NCI-H1436 (cell line): ENCODE measurements at regions not wholly inside any gene's neighbourhood (a gene's known extent, or its start where the extent isn't known, plus 50 kb on each side); places are given as distances from the start of the nearest gene placed in this dataset.
"Not testable (repeated sequence)": the region's sequence is repeated elsewhere in the genome, so short reads cannot be mapped to it uniquely, and the experiment has no call there.

Experiments used
- DNase-seq: peaks from one replicate; lab custom pipeline; 2025; lab: John Stamatoyannopoulos, UW

- no peak for DNase-seq
Observed at GRCh38 chr3:106820726-106821362, 556.4 kb upstream of the CCDC54 start.

GRCh38 chr3:106821801-106822200, 555.4 kb upstream of the CCDC54 start:
- DNase-seq: no peak

- no peak for DNase-seq
Observed at GRCh38 chr3:106822204-106822603, 555.0 kb upstream of the CCDC54 start.

DNA sequence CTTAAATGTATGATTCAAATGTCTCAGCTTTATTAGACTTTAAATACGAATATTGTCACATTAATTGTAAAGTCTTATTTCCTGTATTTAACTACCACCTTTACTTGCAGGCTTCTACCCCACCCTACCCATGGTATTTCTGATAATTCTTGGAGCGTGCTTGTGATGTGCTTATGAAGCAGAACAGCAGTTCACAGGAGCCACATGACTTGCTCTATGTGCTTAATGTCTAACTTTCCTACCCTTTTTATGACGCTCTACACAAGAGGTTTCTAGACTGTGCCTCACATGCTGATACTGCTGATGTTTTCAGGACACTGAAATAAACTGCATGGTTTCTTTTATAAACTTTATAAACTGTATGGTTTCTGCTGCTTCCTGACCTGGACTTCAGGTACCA, 553.5 kb upstream of the CCDC54 start:
- DNase-seq: no peak

DNA sequence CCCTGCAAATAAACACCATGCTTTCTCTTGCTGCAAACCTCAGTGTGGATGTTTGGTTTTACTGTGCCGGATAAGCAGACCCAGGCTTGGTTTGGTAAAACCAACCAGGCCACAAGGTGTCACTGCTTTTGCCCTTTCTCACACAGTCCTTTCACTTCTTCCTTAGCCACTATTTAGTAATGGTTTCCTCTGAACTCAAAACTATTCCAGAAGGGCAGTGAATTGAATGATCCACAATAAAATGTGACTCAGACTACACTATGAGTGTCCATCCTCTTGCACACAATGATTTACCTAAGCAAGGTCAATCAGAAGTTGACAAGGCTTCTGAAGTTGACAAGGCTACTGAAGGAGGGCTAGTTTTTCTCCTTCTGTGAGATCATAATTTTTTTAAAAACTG, 552.4 kb upstream of the CCDC54 start:
- DNase-seq: no peak

DNA sequence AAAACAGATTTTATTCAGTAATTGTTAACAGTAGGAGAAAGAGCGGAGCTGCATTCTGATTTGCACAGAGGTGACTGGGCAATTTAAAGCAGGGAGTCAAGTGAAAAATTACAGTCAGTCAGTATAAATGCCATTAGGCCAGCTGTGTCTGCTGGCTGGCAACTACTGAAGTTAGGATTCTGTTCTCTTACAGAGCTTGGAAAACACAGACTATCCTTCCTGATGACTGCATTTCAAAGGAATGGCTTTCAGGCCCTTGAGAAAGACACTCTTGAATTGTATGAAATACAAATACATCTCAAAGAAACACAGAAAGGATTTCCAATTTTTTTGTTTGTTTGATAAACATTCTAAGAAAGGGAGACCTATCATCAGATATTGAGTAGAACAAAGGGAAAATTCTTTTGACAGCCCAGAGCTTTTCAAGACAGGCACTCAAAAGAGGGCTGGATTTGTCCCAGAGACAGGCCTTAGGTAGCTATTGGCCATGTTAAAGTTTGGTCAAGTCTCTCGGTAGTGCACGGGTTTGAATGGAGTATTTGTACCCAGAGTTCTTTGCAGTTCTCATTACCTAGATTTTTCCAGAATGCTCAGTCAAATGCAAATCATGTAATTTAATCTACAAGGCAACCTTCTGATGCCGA, 551.2 kb upstream of the CCDC54 start:
- no peak for DNase-seq

DNA sequence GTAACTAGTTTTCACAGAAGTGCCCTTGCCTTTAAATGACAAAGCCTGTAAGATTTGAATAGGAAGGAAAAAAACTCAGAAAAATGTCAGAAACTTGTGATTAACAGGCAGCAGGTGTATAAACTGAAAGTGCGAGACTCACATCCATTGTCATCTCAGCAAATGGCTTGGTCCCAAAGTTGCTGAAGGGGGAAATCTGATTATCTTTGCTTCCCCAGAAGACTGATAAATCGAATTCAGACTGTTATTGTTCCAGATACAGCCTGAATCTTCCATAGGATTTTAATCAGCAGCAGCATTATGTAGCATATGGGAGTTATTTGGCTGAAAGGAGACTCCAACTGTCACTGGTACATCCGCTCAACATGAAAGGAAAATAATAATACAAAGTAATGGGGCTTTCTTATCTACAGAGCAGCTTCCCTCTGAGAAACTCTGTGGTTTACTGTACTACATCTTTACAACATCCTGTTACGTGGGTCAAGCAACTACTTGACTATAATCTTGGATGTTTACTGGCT, 550.4 kb upstream of the CCDC54 start:
- no peak for DNase-seq

- DNase-seq: no peak
Observed at GRCh38 chr3:106827515-106828213, 549.6 kb upstream of the CCDC54 start.

GRCh38 chr3:106829206-106829605, 548.0 kb upstream of the CCDC54 start:
- no peak for DNase-seq

DNA sequence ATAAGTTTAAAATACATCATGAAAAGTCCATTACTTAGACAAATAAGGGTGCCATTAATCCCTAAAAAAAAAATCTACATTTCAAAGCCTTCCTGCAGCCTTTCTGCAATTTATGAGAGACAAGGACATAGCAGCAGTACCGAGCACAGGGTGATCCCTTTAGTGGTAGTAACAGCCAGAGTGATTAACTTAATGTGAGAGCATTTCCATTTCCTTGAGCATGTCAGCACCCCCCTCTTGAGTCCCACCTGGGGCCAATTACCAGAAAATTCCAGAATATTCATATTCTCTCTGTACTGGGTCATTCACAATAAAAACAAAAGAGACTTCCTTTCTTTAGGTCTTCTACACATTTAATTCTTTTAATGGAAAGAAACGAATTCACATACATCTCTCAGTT, 546.9 kb upstream of the CCDC54 start:
- no peak for DNase-seq

- no peak for DNase-seq
Observed at GRCh38 chr3:106836906-106837305, 540.3 kb upstream of the CCDC54 start.

GRCh38 chr3:106837616-106838015, 539.6 kb upstream of the CCDC54 start:
- no peak for DNase-seq

DNA sequence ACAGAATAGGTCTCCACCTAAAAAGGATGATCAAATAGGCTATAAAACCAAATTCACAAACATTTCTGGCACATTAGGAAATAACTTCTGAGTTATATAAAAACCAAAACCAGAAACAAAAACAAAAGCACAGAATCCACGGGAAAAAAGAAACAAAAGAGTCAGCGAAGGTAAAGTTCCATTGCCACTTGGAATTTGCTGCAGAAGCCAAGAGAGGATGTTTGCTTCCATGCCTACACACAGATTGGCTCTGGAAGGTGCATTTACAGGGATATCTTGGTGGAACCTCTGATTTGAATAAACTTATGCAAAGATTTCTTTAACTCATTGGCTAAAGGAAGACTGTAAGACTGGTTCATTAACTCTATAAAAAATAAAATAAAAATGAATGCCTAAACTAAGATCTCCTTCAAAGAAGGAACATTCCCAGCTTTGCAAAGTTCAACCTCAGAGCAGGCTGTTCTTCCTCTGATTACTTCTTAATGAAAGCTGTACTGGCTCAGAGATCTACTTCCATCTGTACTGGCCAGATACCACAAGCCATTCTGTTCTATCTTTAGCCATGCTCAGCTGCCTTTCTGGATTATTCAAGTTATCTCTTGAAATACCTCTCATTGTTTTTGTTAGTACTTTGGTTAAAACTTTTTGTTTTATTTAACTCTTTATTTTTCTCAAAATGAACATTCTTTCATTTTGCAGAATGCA, 537.5 kb upstream of the CCDC54 start:
- no peak for DNase-seq

DNA sequence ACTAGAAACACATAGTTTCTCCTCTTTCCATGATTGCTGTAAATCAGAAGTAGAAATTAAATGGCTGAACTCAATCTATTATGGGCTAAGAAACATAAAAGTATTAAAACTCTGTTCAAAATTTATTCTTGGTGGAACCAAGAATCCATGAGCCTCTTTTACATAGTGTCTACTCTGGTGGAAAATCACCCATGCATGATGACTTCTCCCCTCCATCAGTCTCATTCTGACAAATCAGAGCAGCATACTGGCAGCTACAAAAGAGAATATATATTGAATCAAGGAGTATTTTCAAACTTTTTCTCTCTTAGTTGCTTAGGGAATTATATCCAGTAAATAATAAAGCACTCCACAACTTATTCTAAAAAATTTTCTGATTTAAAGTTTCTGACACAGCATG, 536.9 kb upstream of the CCDC54 start:
- DNase-seq: no peak

DNA sequence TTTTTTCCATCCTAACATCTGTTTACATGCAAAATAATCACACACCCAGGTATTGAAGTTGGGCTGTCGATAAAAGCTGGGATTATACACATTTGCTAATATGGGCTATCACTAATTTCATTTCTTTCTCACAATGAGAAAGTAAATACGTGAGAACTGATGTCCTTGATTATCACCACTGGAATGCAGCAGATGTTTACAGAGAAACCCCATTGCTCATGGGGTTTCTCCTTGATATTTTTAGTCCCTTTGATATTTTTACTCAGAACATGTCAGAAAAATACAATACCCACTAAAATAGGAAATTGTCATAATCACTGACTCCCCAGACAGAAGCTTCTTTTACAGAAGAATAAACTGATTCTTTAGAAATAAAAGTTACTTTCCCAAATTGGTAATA, 535.1 kb upstream of the CCDC54 start:
- no peak for DNase-seq

GRCh38 chr3:106844638-106845037, 532.6 kb upstream of the CCDC54 start:
- no peak for DNase-seq

DNA sequence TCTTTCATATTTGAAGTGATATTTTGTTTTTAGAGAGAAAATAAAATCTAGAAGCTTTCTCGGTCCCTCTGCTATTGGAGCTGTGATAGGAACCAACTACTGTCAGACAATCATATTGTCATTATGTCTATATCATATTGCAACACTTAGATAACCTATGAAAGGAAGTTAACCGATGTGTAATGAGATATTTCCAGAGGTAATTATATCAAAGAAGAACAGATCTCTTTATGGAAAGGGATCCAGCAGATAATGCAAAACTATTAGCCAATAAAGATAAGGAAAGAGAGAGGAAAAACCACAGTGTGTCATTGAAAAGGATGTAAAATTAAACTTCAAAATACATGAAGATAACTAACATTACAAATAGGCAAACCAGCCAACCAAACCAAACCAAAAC, 529.1 kb upstream of the CCDC54 start:
- DNase-seq: no peak

DNA sequence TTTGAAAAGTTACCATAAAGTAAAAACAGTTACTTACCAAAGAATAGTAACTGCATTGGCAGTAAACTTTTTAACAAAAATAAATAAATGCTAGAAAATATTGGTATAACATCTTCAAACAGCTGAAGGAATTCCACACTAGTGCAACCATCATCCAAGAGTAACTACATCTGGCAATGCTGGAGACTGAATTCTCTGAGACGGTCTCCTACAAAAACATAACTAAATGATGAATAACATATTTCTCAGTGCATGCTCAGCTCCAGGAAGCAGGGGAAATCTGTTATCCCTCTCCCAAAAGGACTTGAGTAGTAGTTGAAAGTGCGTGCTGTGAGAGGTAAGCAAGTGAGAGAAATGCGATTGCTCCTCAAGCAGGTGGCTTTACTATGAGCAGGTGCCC, 526.8 kb upstream of the CCDC54 start:
- no peak for DNase-seq

- not testable (repeated sequence) for DNase-seq
Observed at GRCh38 chr3:106858321-106858720, 518.9 kb upstream of the CCDC54 start.

DNA sequence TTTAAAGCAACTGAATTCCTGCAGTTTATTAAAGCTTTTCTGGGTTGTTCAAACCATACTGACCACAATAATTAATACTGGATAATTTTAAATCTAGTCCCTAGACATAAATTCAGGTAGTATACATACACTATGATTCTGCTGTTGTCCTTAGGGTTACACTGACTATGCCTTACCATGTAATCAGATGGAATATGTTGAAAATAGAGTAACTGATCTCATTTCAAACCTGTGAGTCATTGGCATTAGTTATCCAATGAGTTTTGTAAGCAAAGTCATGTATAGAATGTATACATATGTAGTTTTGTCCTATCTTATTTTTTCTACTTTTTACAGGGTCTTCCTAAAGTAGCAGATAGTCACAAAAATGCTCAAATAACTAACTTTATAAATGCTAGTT, 517.1 kb upstream of the CCDC54 start:
- DNase-seq: no peak

- DNase-seq: no peak
Observed at GRCh38 chr3:106862067-106862466, 515.2 kb upstream of the CCDC54 start.

GRCh38 chr3:106877627-106878026, 499.6 kb upstream of the CCDC54 start:
- no peak for DNase-seq

DNA sequence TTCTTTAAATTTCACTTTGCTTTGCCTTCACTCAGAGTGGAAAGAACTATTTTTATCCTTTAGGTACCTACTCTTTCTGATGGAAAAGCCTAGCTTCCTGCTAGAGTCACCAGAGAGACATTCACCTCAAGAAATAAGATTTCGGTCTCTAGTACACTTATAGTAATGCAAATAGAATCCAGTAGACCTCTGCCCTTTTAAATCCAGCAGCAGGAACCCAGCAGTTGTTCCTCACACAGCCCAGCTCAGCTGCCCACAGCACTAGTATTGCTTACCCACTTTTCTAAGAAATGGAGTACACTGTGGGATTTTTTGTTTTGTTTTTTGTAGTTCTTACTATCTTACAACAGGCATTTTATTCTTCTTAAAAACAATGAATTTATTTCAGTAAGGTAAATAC, 497.0 kb upstream of the CCDC54 start:
- DNase-seq: no peak
